ENCODE measurements at regions not wholly inside any gene's neighbourhood (a gene's known extent, or its start where the extent isn't known, plus 50 kb on each side); places are given as distances from the start of the nearest gene placed in this dataset.
"Not testable (repeated sequence)": the region's sequence is repeated elsewhere in the genome, so short reads cannot be mapped to it uniquely, and the experiment has no call there.

DNA sequence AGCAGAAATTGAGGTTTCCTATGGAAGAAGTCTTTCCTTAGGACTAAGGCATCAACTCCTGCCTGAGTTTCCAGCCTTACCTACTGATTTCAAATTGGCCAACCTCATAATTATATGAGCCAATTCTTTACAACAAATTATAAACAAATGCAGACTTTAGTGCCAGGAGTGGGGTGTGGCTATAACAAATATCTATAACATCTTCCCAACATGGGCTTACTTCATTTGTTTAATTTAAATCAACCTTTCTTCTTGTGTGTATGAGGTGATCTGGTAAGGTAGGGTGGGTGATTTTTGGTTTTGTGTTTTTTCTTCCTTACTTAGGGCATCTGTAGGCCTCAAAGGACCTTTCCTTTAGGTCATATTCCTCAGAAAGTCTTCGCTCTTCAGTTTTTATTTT is 354.9 kb downstream of the SHANK2 start:
- Histone ChIP-seq H3K4me1 (ENCODE audit: insufficient read depth, low read length) (0 out of 2 replicates have a peak, but pooled peaks cover under 1% of the 10 kb centered on the region), H3K9me3 (ENCODE audit: insufficient read depth, low read depth, low read length) (peaks cover 10% of the 10 kb centered on the region), H3K27ac (ENCODE audit: low read depth, low read length) (no peak overlapping the region), H3K4me3 (ENCODE audit: low read length) (no peak overlapping the region), H3K27me3 (ENCODE audit: insufficient read depth, low read length) (no peaks in the 10 kb centered on the region), H3K9ac (ENCODE audit: low read depth, low read length) (no peak overlapping the region), H3K36me3 (ENCODE audit: insufficient read depth, low read length) (no peaks in the 10 kb centered on the region)
- no CpG with 5 or more reads among the region's 1 CpG for WGBS

DNA sequence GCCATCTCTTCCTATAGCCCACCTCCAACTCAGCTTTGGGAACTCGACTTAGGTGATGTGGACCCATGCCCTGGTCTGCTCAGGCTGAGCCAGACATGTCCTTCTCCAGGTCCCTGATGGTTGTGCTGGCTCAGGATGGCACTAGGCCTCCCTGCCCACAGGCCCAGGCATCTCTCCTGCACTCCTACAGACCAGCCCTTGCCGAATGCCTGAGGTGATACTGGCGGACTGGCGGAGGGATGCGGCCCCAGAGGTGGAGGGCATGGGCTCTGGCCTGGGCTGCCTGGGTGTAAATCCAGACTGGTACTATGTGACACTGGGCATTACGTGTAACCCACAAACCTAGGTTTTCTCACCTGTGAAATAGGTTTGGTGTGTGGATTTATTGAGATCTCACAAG is 352.8 kb downstream of the SHANK2 start:
- WGBS: 96% methylated on average over 6 of the region's 6 CpGs
- H3K36me3 ChIP-seq (ENCODE audit: insufficient read depth, low read length): no peaks in the 10 kb centered on the region

DNA sequence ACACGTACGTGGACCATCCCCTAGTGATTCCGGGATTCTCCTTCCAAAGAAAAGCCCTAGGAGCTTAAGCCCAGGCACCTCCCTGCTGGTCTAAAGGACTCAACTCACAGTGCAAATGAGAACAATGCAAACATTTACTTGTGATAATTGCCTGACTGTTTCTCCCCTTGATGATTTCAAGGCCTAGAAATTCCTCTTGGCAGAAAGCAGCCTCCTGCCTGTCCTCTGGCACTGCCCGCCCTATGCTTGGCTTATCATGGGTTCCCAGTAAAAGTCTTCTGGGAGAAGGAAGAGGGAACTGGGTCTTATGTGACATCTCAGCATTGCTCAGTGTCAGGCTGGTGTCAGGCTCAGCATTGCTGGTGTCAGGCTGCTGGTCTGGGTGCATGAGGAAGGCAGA is 351.8 kb downstream of the SHANK2 start:
- WGBS: 88% methylated on average over 4 of the region's 4 CpGs
- Histone ChIP-seq H3K9me3 (ENCODE audit: insufficient read depth, low read depth, low read length) (peaks cover 10% of the 10 kb centered on the region), H3K36me3 (ENCODE audit: insufficient read depth, low read length) (no peaks in the 10 kb centered on the region), H3K27ac (ENCODE audit: low read depth, low read length) (no peak overlapping the region), H3K27me3 (ENCODE audit: insufficient read depth, low read length) (no peaks in the 10 kb centered on the region), H3K4me1 (ENCODE audit: insufficient read depth, low read length) (no peaks in the 10 kb centered on the region), H3K9ac (ENCODE audit: low read depth, low read length) (no peak overlapping the region), H3K4me3 (ENCODE audit: low read length) (no peak overlapping the region)

More for the DNA sequence above, 352.8 kb downstream of the SHANK2 start:
- Histone ChIP-seq H3K27ac (ENCODE audit: low read depth, low read length) (no peak overlapping the region), H3K4me1 (ENCODE audit: insufficient read depth, low read length) (no peaks in the 10 kb centered on the region), H3K9ac (ENCODE audit: low read depth, low read length) (no peak overlapping the region), H3K4me3 (ENCODE audit: low read length) (no peak overlapping the region), H3K27me3 (ENCODE audit: insufficient read depth, low read length) (no peaks in the 10 kb centered on the region), H3K9me3 (ENCODE audit: insufficient read depth, low read depth, low read length) (peaks cover 10% of the 10 kb centered on the region)

DNA sequence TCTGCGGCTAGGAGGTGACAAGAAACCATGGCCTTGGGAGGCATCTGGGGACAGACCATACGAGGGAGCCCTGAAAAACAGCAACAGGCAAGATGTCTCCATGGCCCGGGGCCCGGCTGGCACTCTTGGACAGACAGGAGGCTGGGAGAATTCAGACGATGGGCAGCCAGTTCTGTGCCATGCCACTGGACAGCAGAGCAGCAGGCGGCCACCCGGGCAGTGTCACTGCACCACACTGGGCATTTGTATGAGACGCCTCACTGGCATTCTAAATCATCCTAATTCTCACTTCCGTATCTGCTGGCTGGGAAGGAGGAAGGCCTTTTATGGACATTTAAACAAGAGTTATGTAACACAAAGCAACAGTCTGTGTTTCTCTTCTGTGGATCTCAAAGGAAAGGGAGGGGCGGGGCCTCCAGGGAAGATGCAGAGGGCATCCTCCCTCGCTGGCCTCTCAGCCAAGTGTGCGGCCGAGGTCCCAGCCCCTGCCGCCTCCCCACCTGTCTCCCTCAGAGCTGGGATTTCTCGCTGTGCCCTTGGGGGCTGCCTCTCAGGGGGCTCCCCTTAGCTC is 350.3 kb downstream of the SHANK2 start:
- Histone ChIP-seq H3K4me1 (ENCODE audit: insufficient read depth, low read length) (no peaks in the 10 kb centered on the region; the same call in 1 of the 2 replicates), H3K4me3 (ENCODE audit: low read length) (no peak overlapping the region), H3K36me3 (ENCODE audit: insufficient read depth, low read length) (no peaks in the 10 kb centered on the region), H3K9me3 (ENCODE audit: insufficient read depth, low read depth, low read length) (peaks cover 10% of the 10 kb centered on the region), H3K27ac (ENCODE audit: low read depth, low read length) (no peak overlapping the region), H3K27me3 (ENCODE audit: insufficient read depth, low read length) (no peaks in the 10 kb centered on the region), H3K9ac (ENCODE audit: low read depth, low read length) (no peak overlapping the region)
- 94% methylated on average over 15 of the region's 15 CpGs for WGBS

DNA sequence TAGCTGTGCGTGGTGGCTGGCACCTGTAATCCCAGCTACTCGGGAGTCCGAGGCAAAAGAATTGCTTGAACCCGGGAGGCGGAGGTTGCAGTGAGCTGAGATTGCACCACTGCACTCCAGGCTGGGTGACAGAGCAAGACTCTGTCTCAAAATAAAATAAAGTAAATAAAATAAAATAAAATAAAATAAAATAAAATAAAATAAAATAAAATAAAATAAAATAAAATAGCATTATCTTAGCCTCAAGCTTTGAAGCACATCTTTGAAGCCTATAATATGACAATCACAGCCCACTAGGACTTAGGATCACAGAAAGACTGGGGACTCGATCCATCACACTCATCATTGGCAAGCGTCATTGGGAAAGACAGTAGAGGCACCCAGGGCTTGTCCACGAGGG is 349.1 kb downstream of the SHANK2 start:
- not testable (repeated sequence) for H3K27ac ChIP-seq (ENCODE audit: low read depth, low read length); H3K9me3 ChIP-seq (ENCODE audit: insufficient read depth, low read depth, low read length); H3K27me3 ChIP-seq (ENCODE audit: insufficient read depth, low read length); H3K36me3 ChIP-seq (ENCODE audit: insufficient read depth, low read length); H3K9ac ChIP-seq (ENCODE audit: low read depth, low read length); H3K4me3 ChIP-seq (ENCODE audit: low read length); H3K4me1 ChIP-seq (ENCODE audit: insufficient read depth, low read length)
- WGBS: 95% methylated on average over 8 of the region's 8 CpGs

DNA sequence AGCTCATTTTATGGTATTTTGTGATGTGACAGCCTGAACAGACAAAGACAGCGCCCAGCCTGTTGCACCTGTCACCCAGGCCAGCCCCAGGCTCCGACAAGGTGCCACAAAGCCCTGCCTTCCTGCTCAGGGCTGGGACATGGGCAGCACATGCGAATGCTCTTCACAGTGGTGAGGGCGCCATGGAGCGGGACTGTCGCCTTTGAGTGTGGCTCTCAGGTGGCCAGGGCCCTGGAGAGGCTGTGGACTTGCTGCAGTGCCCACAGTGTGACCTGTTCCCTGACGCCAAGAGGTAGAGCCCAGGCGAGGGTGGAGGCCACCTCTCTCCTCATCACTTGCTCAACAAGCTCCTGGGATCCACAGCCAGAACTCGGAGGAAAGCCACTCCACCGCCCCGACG is 346.3 kb downstream of the SHANK2 start:
- Histone ChIP-seq H3K36me3 (ENCODE audit: insufficient read depth, low read length) (no peaks in the 10 kb centered on the region), H3K9ac (ENCODE audit: low read depth, low read length) (no peak overlapping the region), H3K27ac (ENCODE audit: low read depth, low read length) (no peak overlapping the region), H3K4me3 (ENCODE audit: low read length) (no peak overlapping the region), H3K4me1 (ENCODE audit: insufficient read depth, low read length) (no peaks in the 10 kb centered on the region; the same call in 1 of the 2 replicates), H3K27me3 (ENCODE audit: insufficient read depth, low read length) (no peaks in the 10 kb centered on the region), H3K9me3 (ENCODE audit: insufficient read depth, low read depth, low read length) (no peaks in the 10 kb centered on the region)
- 93% methylated on average over 12 of the region's 12 CpGs for WGBS

DNA sequence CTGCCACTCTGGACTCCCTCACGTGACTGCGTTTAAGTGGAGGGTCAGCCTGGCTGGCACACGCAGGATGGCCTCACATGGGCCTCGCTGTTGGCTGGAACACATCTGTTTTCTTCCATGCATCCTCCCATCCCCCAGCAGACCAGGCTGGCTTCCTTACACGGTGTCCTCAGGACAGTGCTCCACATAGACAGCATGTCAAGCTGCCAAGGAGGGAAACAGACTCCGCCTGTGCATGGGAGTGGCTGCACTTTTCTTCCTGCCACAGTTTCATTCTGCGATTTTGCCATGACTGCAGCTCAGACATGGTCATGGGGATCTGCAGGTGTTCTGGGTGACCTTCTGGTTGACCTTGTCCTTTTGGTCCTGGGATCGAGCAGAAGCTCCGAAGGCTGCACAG is 344.2 kb downstream of the SHANK2 start:
- no peaks in the 10 kb centered on the region for H3K27me3 ChIP-seq (ENCODE audit: insufficient read depth, low read length)
- no peaks in the 10 kb centered on the region for H3K9me3 ChIP-seq (ENCODE audit: insufficient read depth, low read depth, low read length)
- H3K4me3 ChIP-seq (ENCODE audit: low read length): no peak overlapping the region
- no peak overlapping the region for H3K9ac ChIP-seq (ENCODE audit: low read depth, low read length)
- 80% methylated on average over 9 of the region's 9 CpGs for WGBS
- H3K4me1 ChIP-seq (ENCODE audit: insufficient read depth, low read length): peaks cover 6% of the 10 kb centered on the region
- H3K36me3 ChIP-seq (ENCODE audit: insufficient read depth, low read length): no peaks in the 10 kb centered on the region
- H3K27ac ChIP-seq (ENCODE audit: low read depth, low read length): no peak overlapping the region

DNA sequence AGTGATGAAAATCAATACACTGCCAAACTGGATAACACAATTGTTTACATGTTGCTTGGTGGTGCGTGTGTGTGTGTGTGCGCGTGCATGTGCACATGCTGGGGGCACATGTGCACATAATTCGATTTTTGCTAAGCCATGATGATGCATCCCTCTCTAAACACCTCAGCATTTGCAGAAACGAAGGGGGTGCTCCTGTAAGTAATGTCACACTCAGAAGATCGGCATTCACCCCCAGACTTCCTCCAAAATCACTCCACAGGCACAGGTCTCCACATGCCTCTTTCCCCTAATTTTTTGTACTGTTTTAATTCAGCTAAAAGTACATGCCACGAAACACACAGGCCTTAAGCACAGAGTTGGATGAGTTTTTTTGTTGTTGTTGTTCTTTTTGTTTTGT is 341.5 kb downstream of the SHANK2 start:
- Histone ChIP-seq H3K9ac (ENCODE audit: low read depth, low read length) (no peak overlapping the region), H3K9me3 (ENCODE audit: insufficient read depth, low read depth, low read length) (no peaks in the 10 kb centered on the region), H3K27me3 (ENCODE audit: insufficient read depth, low read length) (no peaks in the 10 kb centered on the region), H3K4me3 (ENCODE audit: low read length) (no peak overlapping the region), H3K27ac (ENCODE audit: low read depth, low read length) (no peak overlapping the region), H3K36me3 (ENCODE audit: insufficient read depth, low read length) (no peaks in the 10 kb centered on the region), H3K4me1 (ENCODE audit: insufficient read depth, low read length) (peaks cover 21% of the 10 kb centered on the region)
- 82% methylated on average over 7 of the region's 7 CpGs for WGBS

DNA sequence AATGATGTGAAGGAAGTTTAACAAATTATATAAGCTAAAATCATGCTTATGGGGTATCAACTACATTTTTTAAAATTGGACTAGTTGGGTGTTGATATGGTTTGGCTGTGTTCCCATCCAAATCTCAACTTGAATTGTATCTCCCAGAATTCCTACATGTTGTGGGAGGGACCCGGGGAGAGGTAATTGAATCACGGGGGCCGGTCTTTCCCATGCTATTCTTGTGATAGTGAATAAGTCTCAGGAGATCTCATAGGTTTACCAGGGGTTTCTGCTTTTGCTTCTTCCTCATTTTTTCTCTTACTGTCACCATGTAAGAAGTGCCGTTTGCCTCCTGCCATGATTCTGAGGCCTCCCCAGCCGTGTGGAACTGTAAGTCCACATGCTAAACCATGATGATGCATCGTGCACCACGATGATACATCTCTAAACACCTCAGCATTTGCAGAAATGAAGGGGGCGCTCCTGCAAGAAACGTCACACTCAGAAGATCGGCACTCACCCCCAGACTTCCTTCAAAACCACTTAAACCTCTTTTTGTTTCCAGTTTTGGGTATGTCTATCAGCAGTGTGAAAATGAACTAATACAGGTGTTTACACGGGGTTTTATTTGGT is 340.0 kb downstream of the SHANK2 start:
- Histone ChIP-seq H3K4me3 (ENCODE audit: low read length) (no peak overlapping the region), H3K4me1 (ENCODE audit: insufficient read depth, low read length) (peaks cover 21% of the 10 kb centered on the region), H3K9me3 (ENCODE audit: insufficient read depth, low read depth, low read length) (no peaks in the 10 kb centered on the region), H3K27me3 (ENCODE audit: insufficient read depth, low read length) (no peaks in the 10 kb centered on the region), H3K27ac (ENCODE audit: low read depth, low read length) (no peak overlapping the region), H3K36me3 (ENCODE audit: insufficient read depth, low read length) (no peaks in the 10 kb centered on the region), H3K9ac (ENCODE audit: low read depth, low read length) (no peak overlapping the region)
- WGBS: 86% methylated on average over 11 of the region's 11 CpGs

DNA sequence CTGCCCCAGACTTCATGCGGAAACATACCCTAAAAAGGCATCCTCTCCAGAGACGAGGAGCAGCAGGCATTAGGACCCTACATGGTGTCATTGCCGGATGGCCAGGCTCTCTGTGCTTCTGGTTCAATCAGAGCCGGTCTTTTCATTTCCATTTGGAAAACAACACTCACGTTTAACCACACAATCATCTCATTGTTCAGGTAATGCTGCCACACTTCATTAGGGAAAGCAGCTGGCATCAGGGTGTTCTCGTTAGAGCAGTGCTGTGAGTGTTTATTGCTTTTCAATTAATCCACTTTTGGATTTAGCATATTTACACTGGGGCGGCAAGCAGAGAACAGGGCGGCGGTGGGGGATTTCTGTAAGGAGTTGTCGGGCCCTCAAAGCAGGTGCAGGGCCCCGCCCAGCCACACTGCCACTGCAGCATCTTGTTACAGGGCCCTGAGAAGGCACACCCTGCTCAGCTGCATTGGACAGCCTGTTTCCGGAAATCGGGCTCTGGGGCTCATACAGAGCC is 338.6 kb downstream of the SHANK2 start:
- Histone ChIP-seq H3K27ac (ENCODE audit: low read depth, low read length) (peak overlapping the region; percentile 3; the same call in 1 of the 2 replicates), H3K4me3 (ENCODE audit: low read length) (peak overlapping the region; percentile 43)
- 20% methylated on average over 13 of the region's 13 CpGs for WGBS

DNA sequence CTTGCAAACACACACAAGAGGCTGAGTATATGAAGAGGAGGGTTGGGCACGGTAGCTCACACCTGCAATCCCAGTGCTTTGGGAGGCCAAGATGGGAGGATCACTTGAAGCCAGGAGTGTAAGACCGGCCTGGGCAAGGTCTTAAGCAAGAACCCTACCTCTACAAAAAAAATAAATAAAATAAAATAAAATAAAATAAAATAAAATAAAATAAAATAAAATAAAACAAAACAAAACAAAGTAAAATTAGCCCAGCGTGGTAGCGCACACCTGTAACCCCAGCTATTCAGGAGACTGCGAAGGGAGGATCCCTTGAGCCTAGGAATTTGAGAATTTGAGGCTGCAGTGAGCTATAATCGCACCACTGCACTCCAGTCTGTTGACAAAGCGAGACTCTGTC is 337.9 kb downstream of the SHANK2 start:
- H3K36me3 ChIP-seq (ENCODE audit: insufficient read depth, low read length): no peaks in the 10 kb centered on the region
- no peak overlapping the region for H3K27ac ChIP-seq (ENCODE audit: low read depth, low read length)
- H3K9me3 ChIP-seq (ENCODE audit: insufficient read depth, low read depth, low read length): no peaks in the 10 kb centered on the region
- no peak overlapping the region for H3K4me3 ChIP-seq (ENCODE audit: low read length)
- 92% methylated on average over 7 of the region's 7 CpGs for WGBS
- peaks cover 21% of the 10 kb centered on the region for H3K4me1 ChIP-seq (ENCODE audit: insufficient read depth, low read length)
- H3K27me3 ChIP-seq (ENCODE audit: insufficient read depth, low read length): no peaks in the 10 kb centered on the region
- no peak overlapping the region for H3K9ac ChIP-seq (ENCODE audit: low read depth, low read length)

More for the DNA sequence above, 338.6 kb downstream of the SHANK2 start:
- Histone ChIP-seq H3K9ac (ENCODE audit: low read depth, low read length) (no peak overlapping the region), H3K9me3 (ENCODE audit: insufficient read depth, low read depth, low read length) (no peaks in the 10 kb centered on the region), H3K4me1 (ENCODE audit: insufficient read depth, low read length) (peaks cover 21% of the 10 kb centered on the region), H3K27me3 (ENCODE audit: insufficient read depth, low read length) (no peaks in the 10 kb centered on the region), H3K36me3 (ENCODE audit: insufficient read depth, low read length) (no peaks in the 10 kb centered on the region)
